ENCODE measurements at regions not wholly inside any gene's neighbourhood (a gene's known extent, or its start where the extent isn't known, plus 50 kb on each side); places are given as distances from the start of the nearest gene placed in this dataset.

DNA sequence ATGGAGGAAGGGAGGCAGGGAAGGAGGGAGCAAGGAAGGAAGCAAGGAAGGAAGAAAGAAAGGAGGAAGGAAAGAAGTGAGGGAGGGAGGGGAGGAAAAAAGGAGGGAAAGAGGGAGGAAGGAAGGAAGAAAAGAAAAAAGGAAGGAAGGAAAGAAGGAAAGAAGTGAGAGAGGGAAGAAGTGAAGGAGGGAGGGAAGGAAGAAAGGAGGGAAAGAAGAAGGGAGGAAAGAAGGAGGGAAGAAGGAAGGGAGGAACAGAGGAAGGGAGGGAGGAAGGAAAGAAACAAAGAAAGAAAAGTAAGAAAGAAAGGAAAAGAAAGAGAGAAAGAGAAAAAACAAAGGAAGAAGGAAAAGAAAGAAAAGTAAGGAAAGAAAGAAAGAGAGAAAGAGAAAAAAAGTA lies 183.0 kb upstream of the SLC24A5 start:
- intact Hi-C loops (cut with DNase I): no loop called here
- TF ChIP-seq, protein P1, sequence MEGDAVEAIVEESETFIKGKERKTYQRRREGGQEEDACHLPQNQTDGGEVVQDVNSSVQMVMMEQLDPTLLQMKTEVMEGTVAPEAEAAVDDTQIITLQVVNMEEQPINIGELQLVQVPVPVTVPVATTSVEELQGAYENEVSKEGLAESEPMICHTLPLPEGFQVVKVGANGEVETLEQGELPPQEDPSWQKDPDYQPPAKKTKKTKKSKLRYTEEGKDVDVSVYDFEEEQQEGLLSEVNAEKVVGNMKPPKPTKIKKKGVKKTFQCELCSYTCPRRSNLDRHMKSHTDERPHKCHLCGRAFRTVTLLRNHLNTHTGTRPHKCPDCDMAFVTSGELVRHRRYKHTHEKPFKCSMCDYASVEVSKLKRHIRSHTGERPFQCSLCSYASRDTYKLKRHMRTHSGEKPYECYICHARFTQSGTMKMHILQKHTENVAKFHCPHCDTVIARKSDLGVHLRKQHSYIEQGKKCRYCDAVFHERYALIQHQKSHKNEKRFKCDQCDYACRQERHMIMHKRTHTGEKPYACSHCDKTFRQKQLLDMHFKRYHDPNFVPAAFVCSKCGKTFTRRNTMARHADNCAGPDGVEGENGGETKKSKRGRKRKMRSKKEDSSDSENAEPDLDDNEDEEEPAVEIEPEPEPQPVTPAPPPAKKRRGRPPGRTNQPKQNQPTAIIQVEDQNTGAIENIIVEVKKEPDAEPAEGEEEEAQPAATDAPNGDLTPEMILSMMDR (IDR thresholded peaks at IDR 0.05): no peak
- ATAC-seq: no peak
- H3K36me3 ChIP-seq: no peaks in the 10 kb centered on the region
- FAIRE-seq: no peak
- no peak for DNase-seq
- no peaks in the 10 kb centered on the region for H3K9me3 ChIP-seq
- no peak overlapping the region for H3K4me3 ChIP-seq
- no peaks in the 10 kb centered on the region for H3K4me1 ChIP-seq
- H3K27ac ChIP-seq: no peak overlapping the region
- no peaks in the 10 kb centered on the region for H3K27me3 ChIP-seq

DNA sequence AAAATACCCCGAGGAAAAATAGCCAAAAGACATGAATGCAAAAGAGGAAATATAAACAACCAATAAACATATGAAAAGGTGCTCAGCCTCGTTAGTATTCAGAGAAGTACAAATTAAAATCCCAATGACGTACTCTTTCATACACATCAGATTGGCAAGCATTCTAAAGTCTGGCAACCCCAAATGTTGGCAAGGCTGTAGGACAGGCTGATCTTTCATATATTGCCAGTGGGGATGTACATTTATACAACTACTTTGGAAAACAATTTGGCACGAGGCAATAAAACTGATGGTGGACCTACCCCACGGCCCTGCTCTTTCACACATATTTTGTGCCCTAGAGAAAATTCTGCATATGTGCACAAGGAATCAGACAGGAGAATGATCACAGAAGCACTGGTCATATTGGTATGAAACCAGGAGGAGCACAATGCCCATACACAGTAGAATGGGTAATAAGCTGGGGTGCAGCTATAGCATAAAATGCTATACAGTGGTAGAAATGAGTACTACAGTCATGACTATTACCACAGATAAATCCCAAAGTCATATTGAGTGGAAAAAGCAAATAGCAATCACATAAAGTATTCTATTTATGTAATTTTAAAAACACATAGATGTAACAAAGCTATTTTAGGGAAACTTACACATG lies 176.0 kb upstream of the SLC24A5 start:
- Histone ChIP-seq H3K36me3 (no peaks in the 10 kb centered on the region), H3K27me3 (no peaks in the 10 kb centered on the region), H3K27ac (no peak overlapping the region), H3K9me3 (no peaks in the 10 kb centered on the region), H3K4me3 (no peak overlapping the region), H3K4me1 (no peaks in the 10 kb centered on the region)
- 77 to 81% methylated on average over 5 of the region's 5 CpGs for WGBS, 2 donors
- ATAC-seq: no peak
- FAIRE-seq: no peak
- TF ChIP-seq, protein P1 (IDR thresholded peaks at IDR 0.05): no peak
- no peak for DNase-seq
- intact Hi-C loops (cut with DNase I): no loop called here

DNA sequence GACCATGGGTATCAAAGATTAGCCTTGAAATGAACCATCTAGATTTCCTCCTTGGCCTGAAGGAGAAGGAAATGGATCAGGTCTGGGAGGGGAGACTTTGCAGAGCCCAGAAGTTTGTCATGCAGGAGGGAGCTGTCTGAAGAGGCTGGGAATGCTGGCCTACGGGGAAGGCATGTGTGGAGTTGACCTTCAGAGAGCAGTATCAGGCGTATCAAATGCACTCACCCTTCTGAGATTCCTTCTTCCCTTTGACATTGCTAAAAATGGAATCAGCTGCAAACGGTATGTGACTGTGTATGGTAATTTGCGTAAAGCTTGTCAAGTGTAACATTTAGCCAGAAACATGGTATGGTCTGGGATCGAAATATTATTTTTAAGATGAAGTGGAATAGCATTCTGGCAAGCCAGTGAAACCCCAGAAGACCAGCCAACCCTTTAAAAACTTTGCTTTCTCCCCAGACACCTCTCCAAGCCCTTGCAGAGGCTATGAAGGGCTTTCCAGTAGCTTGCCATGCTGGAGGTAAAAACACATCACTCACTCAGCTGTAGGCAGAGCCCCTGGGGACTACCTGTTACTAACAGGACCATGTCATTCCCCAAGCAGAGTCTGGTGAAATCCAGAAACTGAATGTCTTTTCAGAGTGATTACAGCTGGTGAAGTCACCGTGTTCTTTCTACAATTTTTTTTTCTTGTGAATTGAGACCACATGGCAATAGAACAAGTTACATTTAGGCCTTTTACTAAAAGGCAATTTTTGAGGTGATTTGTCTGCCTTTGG lies 174.7 kb upstream of the SLC24A5 start:
- FAIRE-seq (no peak), DNase-seq (no peak), ATAC-seq (no peak)
- Histone ChIP-seq H3K9me3 (no peaks in the 10 kb centered on the region), H3K27ac (no peak overlapping the region), H3K27me3 (no peaks in the 10 kb centered on the region), H3K4me3 (no peak overlapping the region), H3K36me3 (no peaks in the 10 kb centered on the region), H3K4me1 (no peaks in the 10 kb centered on the region)
- 75 to 77% methylated on average over 6 of the region's 6 CpGs for WGBS, 2 donors
- TF ChIP-seq, protein P1 (IDR thresholded peaks at IDR 0.05): no peak
- intact Hi-C loops (cut with DNase I): no loop called here

DNA sequence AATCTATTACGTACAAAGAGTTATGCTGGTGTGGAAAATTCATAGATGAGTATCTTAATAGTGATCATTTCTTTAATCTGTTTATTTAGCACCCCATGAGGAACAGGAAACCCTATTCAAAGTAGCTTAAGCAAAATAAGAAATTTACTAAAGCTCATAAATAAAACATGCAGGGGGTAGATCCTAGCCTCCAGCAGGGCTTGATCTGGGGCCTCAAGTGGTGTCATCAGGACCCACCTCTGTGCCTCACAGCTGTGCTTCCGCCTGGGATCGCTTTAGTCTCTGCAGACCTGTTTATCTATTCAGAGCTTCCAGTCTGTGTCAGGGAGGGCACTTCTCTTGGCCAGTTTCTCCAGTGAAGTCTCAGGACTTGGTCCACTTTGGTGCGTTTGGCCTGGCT lies 171.0 kb upstream of the SLC24A5 start:
- intact Hi-C loops (cut with DNase I): no loop called here
- Histone ChIP-seq H3K4me1 (no peaks in the 10 kb centered on the region), H3K4me3 (no peak overlapping the region), H3K27ac (no peak overlapping the region), H3K9me3 (no peaks in the 10 kb centered on the region), H3K36me3 (no peaks in the 10 kb centered on the region), H3K27me3 (no peaks in the 10 kb centered on the region)
- DNase-seq: no peak
- ATAC-seq: no peak
- no peak for FAIRE-seq
- TF ChIP-seq, protein P1 (IDR thresholded peaks at IDR 0.05): no peak
- 94 to 96% methylated on average over 4 of the region's 4 CpGs for WGBS, 2 donors

DNA sequence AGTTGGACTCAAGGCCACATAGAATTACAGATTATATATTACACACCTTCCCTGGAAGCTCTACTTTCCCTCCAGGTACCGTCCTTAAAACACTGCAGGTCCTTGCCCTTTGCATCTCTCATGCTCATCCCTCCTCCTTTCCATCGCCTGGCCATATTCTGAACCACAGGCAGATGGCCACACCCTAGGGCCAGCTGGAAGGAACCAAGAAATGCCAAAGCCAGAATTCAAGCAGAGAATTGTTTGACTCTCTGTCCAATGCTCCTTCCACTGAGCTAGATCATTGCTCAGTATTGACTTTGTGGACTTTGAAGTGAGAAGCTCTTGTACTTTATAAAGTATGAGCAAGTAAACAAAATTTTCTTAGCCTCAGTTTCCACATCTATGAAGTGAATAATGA lies 170.3 kb upstream of the SLC24A5 start:
- Histone ChIP-seq H3K4me1 (no peaks in the 10 kb centered on the region), H3K27me3 (no peaks in the 10 kb centered on the region), H3K27ac (no peak overlapping the region), H3K9me3 (no peaks in the 10 kb centered on the region), H3K36me3 (no peaks in the 10 kb centered on the region), H3K4me3 (no peak overlapping the region)
- FAIRE-seq (no peak), ATAC-seq (no peak), DNase-seq (no peak)
- TF ChIP-seq, protein P1 (IDR thresholded peaks at IDR 0.05): no peak
- 94 to 96% methylated on average over 2 of the region's 2 CpGs for WGBS, 2 donors
- intact Hi-C loops (cut with DNase I): no loop called here
